Right lobe of liver (tissue), 4 donors: ENCODE measurements at regions not wholly inside any gene's neighbourhood (a gene's known extent, or its start where the extent isn't known, plus 50 kb on each side); places are given as distances from the start of the nearest gene placed in this dataset.

Source experiments
- CTCF ChIP-seq, 4 donors: fragments of 200-600 bp in 3 of 4; fragments of 450-650 bp in 1 of 4; IDR thresholded peaks; one replicate each; pipeline versions ENCODE4 v1.5.1 to v1.8.0; 2016 to 2022; ENCODE audit warnings: antibody characterized with exemption in 4 of 4, mild to moderate bottlenecking in 2 of 4
- POLR2A ChIP-seq: fragments of 450-650 bp; IDR thresholded peaks from one replicate; pipeline ENCODE4 v1.6.1; 2017; ENCODE audit warnings: antibody characterized with exemption, mild to moderate bottlenecking
- donor health status: DM: no; HTN: no; CAD: no.
- donor health status: DM: no; HTN: no; CAD: no.
- donor health status: DM: no; HTN: yes; CAD: no.

- TF ChIP-seq POLR2A (no peak), CTCF (IDR thresholded peaks at IDR 0.05) (no peak)
These were observed 111.8 kb upstream of the TLE1 start for GRCh38 chr9:81801190-81801589.
